Mesenteric fat pad (tissue), 1 donor: ENCODE measurements at regions not wholly inside any gene's neighbourhood (a gene's known extent, or its start where the extent isn't known, plus 50 kb on each side); places are given as distances from the start of the nearest gene placed in this dataset.

Source experiments
- DNase-seq: peaks from one replicate; pipeline ENCODE4 v3.0.0-alpha.2; 2020; ENCODE audit warnings: low spot score
- donor health status: DM: yes; HTN: yes; CAD: no.

DNA sequence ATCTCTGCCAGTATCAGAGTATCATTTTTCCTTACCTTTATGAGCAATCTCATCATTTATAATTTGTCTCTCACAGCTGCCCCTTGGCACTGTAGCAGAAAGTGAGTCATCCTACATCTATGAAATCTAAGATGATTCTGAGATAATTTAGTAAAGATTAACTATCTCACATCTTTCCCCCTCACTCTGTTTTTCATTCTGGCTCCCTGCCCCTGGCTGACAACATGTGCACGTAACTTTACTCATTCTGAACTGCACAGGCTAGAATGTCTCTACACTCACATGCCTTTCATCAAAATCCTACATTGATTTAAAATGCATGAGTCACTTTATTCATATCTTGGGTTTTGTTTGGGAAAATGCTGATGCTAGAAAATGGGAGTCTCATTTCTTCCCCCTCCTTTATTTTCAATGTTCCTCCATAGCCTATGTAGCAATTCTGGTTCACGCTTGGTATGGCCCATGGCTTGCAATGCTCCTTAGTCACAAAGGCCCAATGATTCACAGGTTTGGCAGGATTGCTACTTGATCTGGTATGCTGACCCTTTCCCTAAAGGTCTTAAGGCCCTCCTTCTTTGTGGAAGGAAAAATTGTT lies 838.5 kb downstream of the TUSC7 start:
- no peak for DNase-seq

DNA sequence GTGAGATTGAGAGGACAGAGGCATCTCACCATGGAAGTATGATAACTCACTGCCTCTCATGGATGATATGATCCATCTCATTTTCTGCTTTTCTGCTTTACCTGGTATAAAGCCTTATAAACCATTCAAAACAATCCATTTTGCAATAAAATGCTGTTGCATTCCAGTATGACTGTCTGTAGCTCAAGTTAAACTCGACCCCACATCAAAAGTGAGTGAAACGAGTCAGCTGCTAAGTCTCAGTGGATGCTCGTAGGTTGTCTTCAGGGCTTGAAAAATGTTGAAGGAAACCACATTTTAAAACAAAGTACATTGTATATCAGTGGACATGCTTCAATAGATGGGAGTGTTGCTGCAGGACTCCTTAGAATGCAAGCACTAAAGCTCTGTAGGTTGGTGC lies 839.0 kb downstream of the TUSC7 start:
- DNase-seq: no peak

DNA sequence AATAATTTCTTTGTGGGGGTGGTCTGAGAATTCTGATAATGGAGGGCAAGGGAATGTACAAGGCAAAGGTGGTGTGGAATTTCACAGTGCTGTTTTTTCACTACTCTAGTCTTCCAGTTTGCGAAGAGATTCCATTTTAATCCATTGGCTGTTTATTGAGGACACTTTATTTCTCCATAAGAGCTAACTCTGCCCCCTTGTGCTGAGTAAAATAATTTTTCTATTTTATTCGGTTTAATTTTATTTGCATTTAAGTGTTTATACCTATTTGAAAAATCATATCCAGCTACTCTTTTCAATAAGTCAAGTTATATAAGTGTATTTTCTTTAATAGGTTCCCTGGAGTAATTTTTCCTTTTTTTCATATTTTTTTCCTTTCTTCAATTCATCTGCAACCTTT lies 840.1 kb downstream of the TUSC7 start:
- no peak for DNase-seq

DNA sequence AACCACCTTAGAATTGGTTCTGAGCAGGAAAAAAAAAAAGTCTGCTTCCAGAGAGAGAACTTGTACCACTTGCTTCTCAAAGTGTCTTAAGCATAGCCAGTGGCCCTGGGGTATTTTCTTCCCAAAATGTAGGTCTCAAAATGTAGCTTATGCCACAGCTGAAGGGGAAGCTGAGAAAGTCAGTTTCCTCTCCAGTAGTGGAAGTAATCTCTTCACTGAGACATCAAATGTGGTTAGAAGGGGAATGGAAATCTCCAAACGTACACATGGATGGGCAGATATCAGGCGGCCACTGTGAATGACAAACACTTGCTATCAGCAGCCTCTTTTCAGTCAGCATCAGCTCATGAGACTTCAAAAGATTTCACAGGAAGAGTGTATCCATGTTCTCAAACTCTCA lies 841.2 kb downstream of the TUSC7 start:
- DNase-seq: no peak

DNA sequence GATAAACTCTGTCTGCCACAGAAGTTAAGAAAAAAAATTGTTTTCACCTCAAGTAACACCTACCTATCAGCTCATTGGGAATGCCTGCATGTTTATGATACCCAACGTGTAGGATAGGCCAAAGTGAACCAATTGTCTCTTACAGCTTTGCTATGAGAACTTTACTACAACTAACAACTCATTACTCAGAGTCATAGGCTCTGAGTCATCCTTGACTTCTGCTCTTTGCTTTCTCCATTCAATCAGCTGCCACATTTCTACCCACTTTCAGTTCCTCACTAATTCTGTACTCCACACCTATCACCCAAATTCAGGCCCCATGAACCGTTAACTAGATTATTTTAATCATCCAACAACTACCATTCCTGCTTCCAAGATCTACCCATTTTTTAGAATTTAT lies 843.9 kb downstream of the TUSC7 start:
- DNase-seq: no peak

DNA sequence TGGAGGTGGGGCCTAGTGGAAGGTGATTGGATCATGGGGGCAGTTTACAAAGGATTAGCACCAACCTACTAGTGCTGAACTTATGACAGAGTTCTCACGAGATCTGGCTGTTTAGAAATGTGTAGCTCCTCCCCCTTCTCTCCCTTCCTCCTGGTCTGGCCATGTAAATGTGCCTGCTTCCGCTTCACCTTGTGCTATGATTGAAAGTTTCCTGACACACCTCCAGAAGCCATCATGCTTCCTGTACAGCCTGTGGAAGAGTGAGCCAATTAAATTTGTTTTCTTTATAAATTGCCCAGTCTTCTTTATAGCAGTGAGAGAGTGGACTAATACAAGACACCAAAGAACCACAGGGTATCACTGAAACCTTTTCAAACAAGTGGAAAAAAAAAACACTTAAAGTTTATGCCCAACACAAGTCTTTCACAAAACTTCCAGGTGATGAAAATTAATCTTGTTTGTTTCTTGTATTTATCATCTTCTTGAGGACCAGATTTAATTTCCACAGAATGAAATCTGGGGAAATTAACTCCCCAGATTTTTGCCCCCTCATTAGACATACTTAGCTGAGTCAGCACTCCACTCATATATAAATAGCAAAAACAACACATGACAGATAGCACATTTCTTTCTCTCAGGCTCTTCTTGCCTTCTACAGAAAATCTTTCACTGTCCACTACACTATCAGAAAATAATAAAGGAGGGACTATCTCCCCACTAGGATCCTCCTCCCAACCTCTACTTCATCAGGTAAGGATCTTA lies 847.2 kb downstream of the TUSC7 start:
- no peak for DNase-seq

GRCh38 chr3:117557464-117558090 lies 848.0 kb downstream of the TUSC7 start:
- DNase-seq: no peak

- no peak for DNase-seq
Measured at GRCh38 chr3:117558681-117559080, 849.1 kb downstream of the TUSC7 start.

DNA sequence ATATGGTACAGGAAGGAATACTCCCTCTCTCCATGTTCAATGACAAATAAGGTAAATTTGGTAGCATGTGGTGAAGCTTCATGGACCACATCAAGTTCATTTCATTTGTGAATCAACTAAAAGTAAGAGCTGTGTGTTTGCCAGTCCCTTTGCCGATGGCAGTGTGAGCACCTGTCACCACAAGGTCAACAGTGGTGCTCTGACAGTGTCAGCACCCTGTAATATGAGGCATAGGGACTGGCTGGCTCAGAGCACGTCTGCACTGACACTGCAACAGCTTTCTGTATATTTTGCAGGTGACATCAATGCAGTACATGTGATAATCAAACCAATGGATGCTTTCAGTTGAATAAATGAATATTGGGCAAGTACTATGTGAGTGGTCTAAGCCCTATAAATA lies 852.4 kb downstream of the TUSC7 start:
- DNase-seq: no peak

GRCh38 chr3:117563063-117563462 lies 853.5 kb downstream of the TUSC7 start:
- DNase-seq: no peak

- DNase-seq: no peak
Measured at GRCh38 chr3:117565777-117566176, 856.2 kb downstream of the TUSC7 start.

DNA sequence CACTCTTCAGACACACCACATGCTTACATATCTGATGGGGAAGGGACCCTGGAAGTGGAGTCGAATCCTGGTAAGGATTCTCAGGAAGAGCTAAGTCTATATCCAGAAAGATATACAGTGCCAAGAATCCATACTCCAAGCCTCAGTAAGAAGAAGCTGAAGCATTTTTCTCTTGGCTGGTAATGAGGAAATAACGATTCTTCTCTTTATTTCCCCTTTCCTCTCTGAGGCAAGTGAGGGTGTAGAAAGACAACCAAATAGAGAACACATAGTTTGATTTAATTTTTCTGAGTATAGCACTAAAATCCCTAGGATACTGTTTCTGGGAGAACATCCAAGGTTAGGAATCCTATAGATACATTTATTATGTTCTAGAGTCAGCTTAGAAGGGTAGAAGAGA lies 857.3 kb downstream of the TUSC7 start:
- DNase-seq: no peak

GRCh38 chr3:117567382-117567781 lies 857.8 kb downstream of the TUSC7 start:
- DNase-seq: no peak

DNA sequence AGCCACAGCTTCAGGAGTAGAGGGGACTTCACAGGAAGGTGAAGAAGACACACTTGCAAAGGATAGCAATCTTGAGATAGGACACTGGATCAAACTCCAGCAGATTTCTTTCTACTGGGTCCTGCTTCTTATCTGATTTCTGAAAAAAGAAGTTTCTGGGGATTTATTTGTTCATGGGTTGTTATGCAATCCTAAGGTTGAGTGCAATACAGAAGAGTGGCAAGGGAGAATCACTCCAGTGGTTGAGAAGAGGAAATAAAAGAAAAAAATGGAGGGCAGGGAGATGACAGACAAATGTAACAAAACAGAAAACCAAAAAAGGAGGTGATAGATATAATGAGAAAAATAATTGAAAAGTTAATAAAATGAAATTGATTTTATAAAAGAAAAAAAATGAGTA lies 858.3 kb downstream of the TUSC7 start:
- DNase-seq: no peak

DNA sequence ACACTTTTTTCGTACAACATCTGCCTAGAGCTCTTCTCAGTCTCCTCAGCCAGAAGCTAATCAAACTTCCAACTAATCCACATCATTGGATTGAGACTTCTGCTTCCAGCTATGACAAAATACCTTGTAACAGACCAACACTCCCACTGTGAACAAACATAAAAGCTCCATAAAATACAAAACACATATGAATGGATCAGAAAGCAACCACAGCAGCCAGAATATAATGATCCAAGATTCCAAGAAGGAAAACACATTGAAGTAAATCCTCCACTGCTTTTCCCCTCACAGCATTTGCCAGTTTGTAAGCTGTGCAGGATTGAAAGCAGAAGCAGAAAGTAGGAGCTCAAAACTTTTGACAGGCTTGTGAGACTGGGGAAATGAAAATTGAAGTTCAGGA lies 863.2 kb downstream of the TUSC7 start:
- DNase-seq: no peak

DNA sequence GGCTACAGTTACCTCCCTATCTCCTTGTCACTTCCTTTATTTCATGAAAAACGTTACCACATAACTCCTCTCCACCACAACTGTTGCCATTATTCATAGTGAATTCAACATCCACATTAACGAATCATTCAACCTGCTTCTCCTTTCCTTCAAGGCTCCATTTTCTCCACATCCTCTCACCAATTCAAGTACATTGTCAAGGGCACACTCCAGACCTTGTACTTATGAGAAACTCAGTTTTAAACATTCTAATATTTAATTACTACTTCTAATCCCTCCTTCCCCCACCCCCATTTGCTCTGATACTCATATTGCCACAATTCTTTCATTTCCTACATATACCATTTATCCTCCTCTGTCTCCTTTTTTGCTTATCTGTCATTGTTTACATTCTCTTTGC lies 871.2 kb downstream of the TUSC7 start:
- DNase-seq: no peak

GRCh38 chr3:117586161-117586560 lies 876.6 kb downstream of the TUSC7 start:
- no peak for DNase-seq

- no peak for DNase-seq
Measured at GRCh38 chr3:117587416-117587815, 877.8 kb downstream of the TUSC7 start.

DNA sequence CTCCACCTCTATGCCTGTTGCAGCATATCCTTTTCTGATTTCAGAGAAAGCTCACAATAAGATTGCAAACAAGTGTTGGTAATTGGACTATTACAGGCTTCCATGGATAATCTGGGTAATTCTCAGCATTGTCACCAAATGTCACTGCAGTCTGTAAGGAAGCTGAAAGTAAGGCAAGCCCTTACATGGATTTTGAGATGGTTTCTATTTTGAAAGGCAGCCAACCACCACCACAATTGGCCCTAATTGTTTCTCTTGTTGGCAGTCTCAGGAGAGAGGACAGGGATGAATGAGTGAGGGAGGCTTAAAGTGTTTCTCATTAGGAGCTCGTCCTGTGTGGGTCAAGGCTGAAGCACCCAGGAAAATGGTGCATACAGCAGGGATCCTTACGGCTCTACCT lies 879.9 kb downstream of the TUSC7 start:
- no peak for DNase-seq

DNA sequence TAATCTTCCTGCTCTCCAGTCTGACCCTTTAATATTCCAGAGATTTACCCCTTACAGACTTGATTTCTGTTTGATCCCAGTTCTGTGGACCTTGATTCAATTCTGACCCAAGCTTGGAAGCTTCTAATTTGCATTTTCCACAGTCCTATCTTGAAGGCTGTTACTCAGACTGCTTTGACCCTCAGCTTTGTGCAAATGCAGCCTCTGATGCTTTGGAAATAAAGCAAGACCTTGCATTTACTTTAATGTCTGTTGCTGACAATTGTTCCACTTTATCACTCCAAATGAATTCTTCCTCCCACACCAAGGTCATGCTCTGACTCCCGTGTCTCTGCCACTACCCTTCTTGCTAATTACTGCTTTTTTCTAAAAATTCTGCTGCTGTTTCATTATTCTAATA lies 886.0 kb downstream of the TUSC7 start:
- no peak for DNase-seq

- DNase-seq: no peak
Measured at GRCh38 chr3:117596503-117596902, 886.9 kb downstream of the TUSC7 start.

GRCh38 chr3:117597865-117598264 lies 888.3 kb downstream of the TUSC7 start:
- DNase-seq: no peak

DNA sequence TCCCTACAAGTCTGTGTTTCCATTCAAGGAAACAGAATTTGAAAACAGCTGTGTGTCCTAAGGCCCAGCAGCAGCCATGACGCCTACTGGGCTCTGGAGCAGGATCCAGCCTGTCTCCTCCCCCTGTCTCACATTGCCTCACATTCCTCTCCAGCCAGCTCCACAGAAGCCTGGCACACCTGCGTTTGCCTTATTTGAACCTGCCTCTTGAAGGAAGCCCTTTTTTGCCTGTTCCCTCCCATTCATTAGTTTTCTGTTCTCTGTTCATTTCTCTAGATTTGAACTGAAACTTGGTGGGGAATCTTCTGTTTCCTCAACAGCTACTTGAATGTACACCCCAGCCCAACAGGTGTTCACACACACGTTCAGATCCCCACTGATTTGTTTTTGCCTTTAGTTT lies 890.5 kb downstream of the TUSC7 start:
- no peak for DNase-seq
